ENCODE measurements at regions not wholly inside any gene's neighbourhood (a gene's known extent, or its start where the extent isn't known, plus 50 kb on each side); places are given as distances from the start of the nearest gene placed in this dataset.

GRCh38 chr20:51333446-51333845 lies 209.1 kb downstream of the NFATC2 start:
- TF ChIP-seq POLR2A (IDR thresholded peaks at IDR 0.05) = no peak
- TF ChIP-seq, protein P1, sequence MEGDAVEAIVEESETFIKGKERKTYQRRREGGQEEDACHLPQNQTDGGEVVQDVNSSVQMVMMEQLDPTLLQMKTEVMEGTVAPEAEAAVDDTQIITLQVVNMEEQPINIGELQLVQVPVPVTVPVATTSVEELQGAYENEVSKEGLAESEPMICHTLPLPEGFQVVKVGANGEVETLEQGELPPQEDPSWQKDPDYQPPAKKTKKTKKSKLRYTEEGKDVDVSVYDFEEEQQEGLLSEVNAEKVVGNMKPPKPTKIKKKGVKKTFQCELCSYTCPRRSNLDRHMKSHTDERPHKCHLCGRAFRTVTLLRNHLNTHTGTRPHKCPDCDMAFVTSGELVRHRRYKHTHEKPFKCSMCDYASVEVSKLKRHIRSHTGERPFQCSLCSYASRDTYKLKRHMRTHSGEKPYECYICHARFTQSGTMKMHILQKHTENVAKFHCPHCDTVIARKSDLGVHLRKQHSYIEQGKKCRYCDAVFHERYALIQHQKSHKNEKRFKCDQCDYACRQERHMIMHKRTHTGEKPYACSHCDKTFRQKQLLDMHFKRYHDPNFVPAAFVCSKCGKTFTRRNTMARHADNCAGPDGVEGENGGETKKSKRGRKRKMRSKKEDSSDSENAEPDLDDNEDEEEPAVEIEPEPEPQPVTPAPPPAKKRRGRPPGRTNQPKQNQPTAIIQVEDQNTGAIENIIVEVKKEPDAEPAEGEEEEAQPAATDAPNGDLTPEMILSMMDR (IDR thresholded peaks at IDR 0.05) = no peak

Data from adrenal gland (tissue), 5 donors.